ENCODE measurements at regions not wholly inside any gene's neighbourhood (a gene's known extent, or its start where the extent isn't known, plus 50 kb on each side); places are given as distances from the start of the nearest gene placed in this dataset.

DNA sequence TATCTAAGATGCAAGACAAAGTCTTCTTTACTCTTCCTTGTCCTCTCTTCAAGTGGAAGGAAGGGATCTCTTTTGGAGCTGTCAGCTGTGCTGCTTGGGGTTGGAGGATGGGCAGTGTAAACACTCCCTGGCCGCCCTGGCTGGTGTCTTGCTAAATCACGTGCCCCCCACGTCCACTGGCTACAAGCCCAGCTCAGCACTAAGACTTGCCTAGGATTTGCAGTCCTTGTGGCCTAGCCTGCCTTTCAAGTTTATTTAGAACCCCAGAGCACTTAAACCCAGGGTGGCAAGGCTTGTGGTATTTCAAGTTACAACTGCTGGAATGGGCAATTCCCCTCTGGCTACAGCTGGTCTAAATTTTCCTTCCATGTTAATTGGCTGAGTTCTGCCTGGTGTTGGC, 272.4 kb upstream of the MYO3A start:
- WGBS, 2 experiments (ENCODE audit: insufficient coverage in 2 of 2): 100% methylated on average over 3 of the region's 3 CpGs; no CpG with 5 or more reads in 1 of the 2 experiments

DNA sequence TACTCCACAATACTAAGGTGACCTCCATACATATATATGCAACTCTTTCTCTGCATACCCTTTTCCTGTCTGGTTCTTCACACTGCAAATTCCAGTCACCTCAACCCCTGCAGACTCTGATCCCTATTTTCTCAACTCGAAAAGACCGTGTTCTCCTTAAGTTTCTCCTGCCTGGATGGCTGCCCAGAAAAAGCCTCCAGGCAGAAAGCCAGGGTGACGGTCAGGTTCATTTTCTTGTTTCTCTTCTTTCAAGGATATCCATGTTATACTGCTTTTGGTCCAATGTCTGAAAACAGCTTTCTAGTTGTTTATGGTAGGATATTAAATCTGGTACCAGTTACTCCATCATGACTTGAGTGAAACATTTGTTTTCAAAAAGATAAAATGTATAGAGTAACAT, 267.8 kb upstream of the MYO3A start:
- Histone ChIP-seq H3K36me3 (ENCODE audit: control insufficient read depth, insufficient read depth, low read length) (no peaks in the 10 kb centered on the region), H3K27ac (ENCODE audit: low read depth, low read length, severe bottlenecking) (no peak overlapping the region), H3K4me1 (ENCODE audit: control insufficient read depth, insufficient read depth, low read length, poor library complexity, severe bottlenecking) (no peaks in the 10 kb centered on the region), H3K4me3 (ENCODE audit: extremely low read depth, insufficient read depth, low read length, poor library complexity, severe bottlenecking) (no peak overlapping the region), H3K9me3 (ENCODE audit: control insufficient read depth, low read length) (no peaks in the 10 kb centered on the region)
- WGBS, 2 experiments (ENCODE audit: insufficient coverage in 2 of 2): 74 to 83% methylated on average over 2 to 3 of the region's 3 CpGs

More for the DNA sequence above, 272.4 kb upstream of the MYO3A start:
- Histone ChIP-seq H3K36me3 (ENCODE audit: control insufficient read depth, insufficient read depth, low read length) (no peaks in the 10 kb centered on the region), H3K27ac (ENCODE audit: low read depth, low read length, severe bottlenecking) (no peak overlapping the region), H3K9me3 (ENCODE audit: control insufficient read depth, low read length) (no peaks in the 10 kb centered on the region), H3K4me1 (ENCODE audit: control insufficient read depth, insufficient read depth, low read length, poor library complexity, severe bottlenecking) (no peaks in the 10 kb centered on the region), H3K4me3 (ENCODE audit: extremely low read depth, insufficient read depth, low read length, poor library complexity, severe bottlenecking) (no peak overlapping the region)

DNA sequence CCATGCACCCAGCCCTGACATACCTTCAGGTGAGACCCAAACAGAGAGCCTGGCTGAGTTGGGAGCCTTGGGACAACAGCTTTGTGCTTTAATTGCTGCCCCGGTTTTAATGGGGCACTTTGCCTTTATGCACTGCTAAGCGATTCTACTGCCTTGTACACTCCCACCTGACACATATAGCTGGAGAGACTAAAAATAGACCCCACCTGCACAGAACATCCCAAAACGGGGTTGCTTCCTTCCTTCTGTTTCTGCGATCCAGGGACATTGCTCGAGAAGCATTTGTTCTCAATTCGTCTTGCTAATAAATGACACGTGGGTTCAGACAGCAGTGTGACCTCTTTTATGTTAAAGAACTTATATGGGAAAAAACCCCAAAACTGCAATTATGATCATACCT, 258.8 kb upstream of the MYO3A start:
- Histone ChIP-seq H3K4me3 (ENCODE audit: extremely low read depth, insufficient read depth, low read length, poor library complexity, severe bottlenecking) (no peak overlapping the region), H3K36me3 (ENCODE audit: control insufficient read depth, insufficient read depth, low read length) (no peaks in the 10 kb centered on the region), H3K27ac (ENCODE audit: low read depth, low read length, severe bottlenecking) (no peak overlapping the region), H3K4me1 (ENCODE audit: control insufficient read depth, insufficient read depth, low read length, poor library complexity, severe bottlenecking) (no peaks in the 10 kb centered on the region), H3K9me3 (ENCODE audit: control insufficient read depth, low read length) (no peaks in the 10 kb centered on the region)
- WGBS, 2 experiments (ENCODE audit: insufficient coverage in 2 of 2): 90 to 100% methylated on average over 4 to 5 of the region's 7 CpGs

DNA sequence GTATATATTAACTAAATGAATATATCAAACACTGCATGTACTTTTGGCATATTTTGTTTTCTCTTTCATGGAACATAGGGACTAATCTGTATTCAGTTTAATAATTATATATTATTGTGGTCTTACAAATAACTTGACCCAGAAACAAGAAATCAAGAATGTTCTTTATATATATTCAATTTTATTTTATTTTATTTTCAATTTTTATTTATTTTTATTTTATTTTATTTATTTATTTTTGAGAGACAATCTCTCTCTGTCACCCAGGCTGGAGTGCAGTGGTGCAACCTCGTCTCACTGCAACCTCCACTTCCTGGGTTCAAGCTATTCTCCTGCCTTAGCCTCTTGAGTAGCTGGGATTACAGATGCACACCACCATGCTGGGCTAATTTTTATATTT, 258.4 kb upstream of the MYO3A start:
- WGBS, 2 experiments (ENCODE audit: insufficient coverage in 2 of 2): 88 to 100% methylated on average over 1 of the region's 1 CpG
- no peak overlapping the region for H3K27ac ChIP-seq (ENCODE audit: low read depth, low read length, severe bottlenecking)
- no peak overlapping the region for H3K4me3 ChIP-seq (ENCODE audit: extremely low read depth, insufficient read depth, low read length, poor library complexity, severe bottlenecking)
- H3K9me3 ChIP-seq (ENCODE audit: control insufficient read depth, low read length): no peaks in the 10 kb centered on the region
- no peaks in the 10 kb centered on the region for H3K4me1 ChIP-seq (ENCODE audit: control insufficient read depth, insufficient read depth, low read length, poor library complexity, severe bottlenecking)
- H3K36me3 ChIP-seq (ENCODE audit: control insufficient read depth, insufficient read depth, low read length): no peaks in the 10 kb centered on the region

DNA sequence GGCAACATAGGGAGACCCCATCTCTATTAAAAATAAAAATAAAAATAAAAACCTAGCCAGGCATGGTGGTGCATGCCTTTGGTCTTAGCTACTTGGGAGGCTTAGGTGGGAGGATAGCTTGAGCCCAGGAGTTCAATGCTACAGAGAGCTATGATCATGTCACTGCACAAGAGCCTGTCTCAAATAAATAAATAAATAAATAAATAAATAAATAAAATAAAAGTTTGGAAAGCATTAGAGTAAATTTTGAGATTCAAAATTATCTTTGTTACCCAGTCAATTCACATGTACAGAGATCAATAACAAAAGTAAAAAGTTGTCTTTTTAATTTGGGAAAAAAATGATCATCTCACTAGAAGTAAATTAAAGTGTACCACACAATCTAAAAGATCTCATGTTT, 255.8 kb upstream of the MYO3A start:
- H3K4me1 ChIP-seq (ENCODE audit: control insufficient read depth, insufficient read depth, low read length, poor library complexity, severe bottlenecking): no peaks in the 10 kb centered on the region
- no peaks in the 10 kb centered on the region for H3K36me3 ChIP-seq (ENCODE audit: control insufficient read depth, insufficient read depth, low read length)
- H3K9me3 ChIP-seq (ENCODE audit: control insufficient read depth, low read length): no peaks in the 10 kb centered on the region
- H3K27ac ChIP-seq (ENCODE audit: low read depth, low read length, severe bottlenecking): no peak overlapping the region
- no peak overlapping the region for H3K4me3 ChIP-seq (ENCODE audit: extremely low read depth, insufficient read depth, low read length, poor library complexity, severe bottlenecking)

DNA sequence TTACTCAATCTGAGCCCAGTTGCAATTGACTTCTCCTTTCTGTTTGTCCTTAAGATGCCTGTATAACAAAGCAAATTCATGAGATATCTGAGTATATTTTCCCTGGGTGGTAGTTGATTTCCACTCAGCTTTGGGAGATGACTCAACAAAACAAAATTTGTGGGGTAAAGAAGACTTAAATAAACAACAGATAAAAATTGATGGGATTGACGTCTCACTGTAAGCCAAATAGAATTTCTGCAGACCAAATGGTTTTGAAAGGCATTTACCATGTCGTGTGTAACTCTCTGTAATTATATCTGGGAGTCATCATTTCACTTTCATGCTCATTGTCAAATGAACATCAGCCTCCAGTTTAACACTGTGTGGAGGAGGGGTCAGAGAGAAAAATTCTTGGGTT, 255.4 kb upstream of the MYO3A start:
- Histone ChIP-seq H3K4me3 (ENCODE audit: extremely low read depth, insufficient read depth, low read length, poor library complexity, severe bottlenecking) (no peak overlapping the region), H3K9me3 (ENCODE audit: control insufficient read depth, low read length) (no peaks in the 10 kb centered on the region), H3K4me1 (ENCODE audit: control insufficient read depth, insufficient read depth, low read length, poor library complexity, severe bottlenecking) (no peaks in the 10 kb centered on the region), H3K36me3 (ENCODE audit: control insufficient read depth, insufficient read depth, low read length) (no peaks in the 10 kb centered on the region), H3K27ac (ENCODE audit: low read depth, low read length, severe bottlenecking) (no peak overlapping the region)
- 83% methylated on average over 1 of the region's 2 CpGs; no CpG with 5 or more reads in 1 of the 2 experiments for WGBS, 2 experiments (ENCODE audit: insufficient coverage in 2 of 2)

DNA sequence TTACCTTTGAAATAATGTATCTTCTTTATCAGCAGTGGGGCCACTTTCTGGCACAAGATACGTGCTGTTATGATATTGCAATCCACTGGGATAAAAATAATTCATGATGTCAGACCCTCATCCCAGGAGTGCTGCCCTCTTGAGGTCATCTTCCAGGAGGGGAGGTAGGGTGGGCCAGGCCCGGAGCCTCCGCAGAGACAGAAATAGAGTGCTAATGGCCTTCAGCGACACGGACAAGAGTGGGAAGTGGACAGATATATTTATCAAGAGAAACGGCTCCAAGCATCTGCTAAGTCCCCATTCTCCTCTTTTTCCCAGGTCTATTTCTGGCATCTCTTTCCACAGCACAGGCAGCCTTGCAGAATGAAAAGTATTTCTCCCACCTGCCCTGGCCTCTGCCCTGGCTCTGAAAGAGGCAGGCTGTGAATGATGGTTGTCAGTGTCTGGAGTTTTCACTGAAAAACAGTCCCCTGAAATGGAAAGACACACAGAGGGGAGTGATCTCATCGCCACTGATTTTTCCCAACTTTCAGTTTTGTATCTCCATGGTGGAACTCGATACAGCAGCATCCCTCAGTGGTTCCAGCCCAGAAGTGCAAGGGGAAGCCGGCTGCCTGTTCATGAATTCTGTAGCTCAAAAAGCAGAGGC, 251.7 kb upstream of the MYO3A start:
- Histone ChIP-seq H3K4me3 (ENCODE audit: extremely low read depth, insufficient read depth, low read length, poor library complexity, severe bottlenecking) (no peak overlapping the region), H3K9me3 (ENCODE audit: control insufficient read depth, low read length) (no peaks in the 10 kb centered on the region), H3K27ac (ENCODE audit: low read depth, low read length, severe bottlenecking) (no peak overlapping the region), H3K4me1 (ENCODE audit: control insufficient read depth, insufficient read depth, low read length, poor library complexity, severe bottlenecking) (no peaks in the 10 kb centered on the region), H3K36me3 (ENCODE audit: control insufficient read depth, insufficient read depth, low read length) (no peaks in the 10 kb centered on the region)
- 84 to 85% methylated on average over 8 to 9 of the region's 9 CpGs for WGBS, 2 experiments (ENCODE audit: insufficient coverage in 2 of 2)

DNA sequence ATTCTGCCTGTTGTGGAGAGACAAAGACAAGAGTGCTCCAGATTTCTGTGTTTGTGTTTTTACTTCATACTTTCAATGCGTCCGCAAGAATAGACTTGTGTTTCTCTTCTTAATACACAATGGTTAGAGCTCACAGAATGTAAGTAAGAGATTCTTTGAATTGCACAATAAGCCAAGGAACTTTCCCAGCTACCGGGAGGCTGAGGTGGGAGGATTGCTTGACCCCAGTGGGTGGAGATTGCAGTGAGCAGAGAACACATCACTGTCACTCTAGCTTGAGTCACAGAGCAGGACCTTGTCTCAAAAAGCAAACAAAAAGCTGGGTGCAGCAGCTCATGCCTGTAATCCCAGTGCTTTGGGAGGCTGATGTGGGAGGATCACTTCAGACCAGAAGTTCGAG, 250.7 kb upstream of the MYO3A start:
- no peak overlapping the region for H3K27ac ChIP-seq (ENCODE audit: low read depth, low read length, severe bottlenecking)
- H3K4me1 ChIP-seq (ENCODE audit: control insufficient read depth, insufficient read depth, low read length, poor library complexity, severe bottlenecking): no peaks in the 10 kb centered on the region
- no peaks in the 10 kb centered on the region for H3K9me3 ChIP-seq (ENCODE audit: control insufficient read depth, low read length)
- WGBS, 2 experiments (ENCODE audit: insufficient coverage in 2 of 2): 89 to 94% methylated on average over 2 to 3 of the region's 4 CpGs
- H3K36me3 ChIP-seq (ENCODE audit: control insufficient read depth, insufficient read depth, low read length): no peaks in the 10 kb centered on the region
- no peak overlapping the region for H3K4me3 ChIP-seq (ENCODE audit: extremely low read depth, insufficient read depth, low read length, poor library complexity, severe bottlenecking)

DNA sequence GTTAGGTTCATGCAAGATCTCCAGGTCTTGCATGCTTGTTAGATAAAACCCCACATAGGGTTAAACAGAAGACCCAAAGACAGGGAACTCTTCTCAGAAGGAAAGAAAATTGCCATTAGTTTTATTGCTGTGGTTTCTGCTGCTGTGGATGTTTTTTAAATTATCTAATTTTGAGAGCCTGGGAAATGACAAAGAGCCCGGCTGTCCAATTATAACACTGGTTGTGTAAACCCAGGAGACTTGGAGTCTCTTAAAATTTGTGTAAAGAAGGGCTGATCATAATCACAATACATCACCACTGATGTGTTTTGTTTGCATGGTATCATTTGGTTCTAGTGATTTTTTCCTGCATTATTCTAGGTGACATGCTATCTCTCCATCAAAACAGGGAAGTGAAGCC, 246.5 kb upstream of the MYO3A start:
- H3K9me3 ChIP-seq (ENCODE audit: control insufficient read depth, low read length): no peaks in the 10 kb centered on the region
- H3K36me3 ChIP-seq (ENCODE audit: control insufficient read depth, insufficient read depth, low read length): no peaks in the 10 kb centered on the region
- H3K27ac ChIP-seq (ENCODE audit: low read depth, low read length, severe bottlenecking): no peak overlapping the region
- no CpG with 5 or more reads among the region's 1 CpG for WGBS, 2 experiments (ENCODE audit: insufficient coverage in 2 of 2)
- H3K4me1 ChIP-seq (ENCODE audit: control insufficient read depth, insufficient read depth, low read length, poor library complexity, severe bottlenecking): no peaks in the 10 kb centered on the region
- no peak overlapping the region for H3K4me3 ChIP-seq (ENCODE audit: extremely low read depth, insufficient read depth, low read length, poor library complexity, severe bottlenecking)

DNA sequence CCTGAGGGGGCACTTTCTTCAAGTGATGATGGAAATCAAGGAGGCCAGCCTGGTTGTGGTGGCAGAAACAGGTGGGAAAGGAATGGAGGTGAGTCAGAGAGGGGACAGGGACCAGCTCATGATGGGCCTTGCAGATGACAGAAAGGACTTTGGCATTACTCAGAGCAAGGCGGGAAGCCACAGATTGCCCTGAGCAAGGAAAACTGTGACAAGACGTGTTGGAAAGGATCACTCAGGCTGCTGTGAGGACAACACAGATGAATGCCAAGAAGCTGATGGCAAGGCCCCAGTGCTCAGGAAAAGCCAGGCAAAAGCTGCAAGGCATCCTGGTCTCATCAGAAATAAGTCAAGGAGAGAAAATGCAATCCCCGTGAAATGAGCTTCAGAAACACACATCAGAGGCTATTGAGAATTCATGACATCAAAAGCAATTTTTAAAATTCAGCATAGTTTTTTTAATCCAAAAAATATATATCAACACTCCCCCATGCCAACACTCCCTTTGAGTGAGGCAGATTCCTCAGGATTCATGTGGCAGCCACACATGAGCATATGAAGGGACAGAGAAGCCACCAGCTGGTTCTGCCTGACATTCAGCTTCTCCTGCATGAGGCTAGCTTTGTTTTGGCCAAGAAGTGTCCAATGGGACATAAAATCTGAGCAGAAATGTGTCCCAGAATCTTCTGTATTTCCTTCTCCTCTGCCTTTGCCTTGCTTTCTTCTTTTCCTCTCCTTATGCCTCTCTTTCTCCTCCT, 244.5 kb upstream of the MYO3A start:
- no peaks in the 10 kb centered on the region for H3K4me1 ChIP-seq (ENCODE audit: control insufficient read depth, insufficient read depth, low read length, poor library complexity, severe bottlenecking)
- 76 to 89% methylated on average over 3 of the region's 3 CpGs for WGBS, 2 experiments (ENCODE audit: insufficient coverage in 2 of 2)
- no peak overlapping the region for H3K27ac ChIP-seq (ENCODE audit: low read depth, low read length, severe bottlenecking)
- no peaks in the 10 kb centered on the region for H3K36me3 ChIP-seq (ENCODE audit: control insufficient read depth, insufficient read depth, low read length)
- H3K4me3 ChIP-seq (ENCODE audit: extremely low read depth, insufficient read depth, low read length, poor library complexity, severe bottlenecking): no peak overlapping the region
- H3K9me3 ChIP-seq (ENCODE audit: control insufficient read depth, low read length): no peaks in the 10 kb centered on the region

DNA sequence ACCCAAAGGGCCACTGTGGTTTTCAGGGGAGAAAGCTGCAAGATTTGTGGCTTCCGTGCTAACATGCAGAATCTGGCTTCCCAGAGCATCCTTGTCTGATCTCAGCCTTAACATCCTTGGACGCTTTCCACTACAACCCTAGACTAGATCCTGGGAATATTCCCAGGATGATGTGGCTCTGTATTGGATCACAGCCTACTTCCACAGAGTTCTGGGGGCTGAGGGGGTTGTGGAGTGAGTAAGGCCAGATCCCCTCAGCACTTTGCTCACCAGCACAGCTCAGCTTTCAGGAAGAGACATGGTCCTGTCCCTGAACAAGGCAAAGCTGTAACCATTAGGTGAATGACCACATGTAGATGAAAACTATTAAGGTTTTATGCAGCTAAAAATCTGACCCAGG, 241.3 kb upstream of the MYO3A start:
- Histone ChIP-seq H3K9me3 (ENCODE audit: control insufficient read depth, low read length) (no peaks in the 10 kb centered on the region), H3K36me3 (ENCODE audit: control insufficient read depth, insufficient read depth, low read length) (no peaks in the 10 kb centered on the region), H3K4me1 (ENCODE audit: control insufficient read depth, insufficient read depth, low read length, poor library complexity, severe bottlenecking) (no peaks in the 10 kb centered on the region), H3K27ac (ENCODE audit: low read depth, low read length, severe bottlenecking) (no peak overlapping the region), H3K4me3 (ENCODE audit: extremely low read depth, insufficient read depth, low read length, poor library complexity, severe bottlenecking) (no peak overlapping the region)
- 86 to 92% methylated on average over 1 to 2 of the region's 2 CpGs for WGBS, 2 experiments (ENCODE audit: insufficient coverage in 2 of 2)
